GM18858 (cell line): ENCODE measurements at regions not wholly inside any gene's neighbourhood (a gene's known extent, or its start where the extent isn't known, plus 50 kb on each side); places are given as distances from the start of the nearest gene placed in this dataset.
"Not testable (repeated sequence)": the region's sequence is repeated elsewhere in the genome, so short reads cannot be mapped to it uniquely, and the experiment has no call there.

Source experiments
- ATAC-seq: cut with Tn5 transposase; IDR thresholded peaks from one replicate; pipeline ENCODE4 v1.9.1; 2021; ENCODE audit not compliant: unreplicated experiment

DNA sequence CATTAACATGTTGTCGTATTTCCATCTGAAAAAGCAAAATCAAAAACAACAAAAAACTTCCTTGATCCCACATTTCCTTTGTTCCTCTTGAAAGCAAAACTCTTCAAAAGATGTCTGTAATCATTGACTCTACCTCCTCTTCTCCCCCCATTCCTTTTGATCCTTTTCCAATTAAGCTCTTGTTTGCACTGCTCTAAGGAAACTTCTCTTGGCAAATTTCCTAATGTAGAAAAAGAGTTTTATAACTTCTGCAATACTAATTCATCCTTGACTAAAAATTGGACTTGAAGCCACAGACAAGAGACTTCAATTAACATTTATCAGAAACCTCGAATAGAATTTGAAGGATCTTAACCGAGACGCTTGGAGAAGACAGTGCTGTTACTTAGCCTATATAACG lies 317.1 kb upstream of the SEMA3C start:
- no peak for ATAC-seq

DNA sequence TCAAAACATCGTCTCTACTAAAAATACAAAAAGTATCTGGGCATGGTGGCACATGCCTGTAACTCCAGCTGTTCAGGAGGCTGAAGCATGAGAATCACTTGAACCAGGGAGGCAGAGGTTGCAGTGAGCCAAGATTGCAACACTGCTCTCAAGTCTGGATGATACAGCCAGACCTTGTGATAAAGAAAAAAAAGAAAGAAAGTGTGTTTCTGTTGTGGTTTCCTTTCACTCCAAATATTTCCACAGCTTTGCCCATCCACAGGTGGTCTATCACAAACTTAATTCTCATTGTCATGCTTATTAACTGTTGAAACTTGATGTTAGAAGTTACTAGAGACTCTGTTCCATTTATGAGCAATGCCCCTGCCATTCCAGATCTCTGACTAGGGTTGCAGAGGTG lies 316.0 kb upstream of the SEMA3C start:
- no peak for ATAC-seq

- ATAC-seq = no peak
Measured at GRCh38 chr7:81233208-81233940, 314.5 kb upstream of the SEMA3C start.

DNA sequence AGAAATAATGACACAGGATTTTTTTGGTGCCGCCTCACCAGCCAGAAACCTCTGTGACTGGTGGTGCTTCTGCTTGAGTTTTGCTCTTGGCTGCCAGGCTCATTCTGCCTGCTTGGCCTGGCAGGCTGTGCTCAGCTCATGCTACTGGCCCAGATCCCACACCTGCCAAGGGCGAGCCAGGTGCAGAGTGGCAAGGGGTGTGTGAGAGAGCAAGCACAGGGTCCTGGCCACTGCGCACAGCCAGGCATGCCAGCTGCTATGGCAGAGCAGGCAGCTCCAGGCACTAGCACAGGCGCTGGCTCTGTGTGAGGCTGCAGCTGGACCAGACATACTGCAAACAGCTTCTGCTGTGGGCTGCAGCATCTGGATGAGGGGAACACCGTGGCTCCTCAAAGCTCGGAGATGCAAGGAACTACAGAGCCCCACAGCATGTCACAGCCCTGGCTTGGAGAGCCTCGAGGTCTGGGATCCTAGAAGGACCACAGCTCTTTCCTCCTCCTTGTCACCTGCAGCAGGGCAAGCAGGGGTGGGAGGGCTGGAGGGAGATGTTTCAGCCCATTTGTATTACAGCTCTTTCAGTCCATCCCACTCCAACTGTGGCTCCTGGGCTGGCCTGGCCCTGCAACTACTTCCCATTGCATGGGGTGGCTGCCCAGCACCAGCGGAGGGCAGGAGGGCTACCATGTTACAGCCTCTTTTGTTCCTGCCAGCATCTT lies 313.4 kb upstream of the SEMA3C start:
- no peak for ATAC-seq

DNA sequence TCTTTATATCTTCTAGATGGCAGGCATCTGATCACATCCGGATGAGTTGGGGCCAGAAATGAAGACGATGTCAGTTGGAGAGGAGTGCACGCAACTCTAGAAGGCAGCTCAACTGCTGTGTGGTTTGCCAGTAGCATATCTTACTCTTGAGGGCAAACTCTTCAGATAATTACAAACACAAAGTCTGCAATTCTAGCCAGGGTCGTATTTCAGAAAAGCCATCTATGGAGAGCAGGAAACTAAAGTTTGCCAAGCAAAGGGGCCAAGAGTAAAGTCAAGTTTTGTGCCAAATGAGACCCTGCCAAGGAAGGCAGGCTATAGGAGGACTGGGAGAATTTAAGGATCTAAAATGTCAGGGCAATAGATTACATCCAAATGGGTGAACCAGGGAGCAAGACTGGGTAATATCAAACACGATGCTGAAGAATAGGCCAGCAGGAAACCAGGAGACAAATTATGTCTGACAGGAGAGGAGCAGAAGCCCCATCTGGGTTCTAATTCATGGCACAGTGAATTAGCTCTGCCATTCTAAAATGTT lies 312.5 kb upstream of the SEMA3C start:
- ATAC-seq = no peak

GRCh38 chr7:81226234-81226633 lies 307.4 kb upstream of the SEMA3C start:
- no peak for ATAC-seq

- not testable (repeated sequence) for ATAC-seq
Measured at GRCh38 chr7:81222692-81223091, 303.8 kb upstream of the SEMA3C start.

DNA sequence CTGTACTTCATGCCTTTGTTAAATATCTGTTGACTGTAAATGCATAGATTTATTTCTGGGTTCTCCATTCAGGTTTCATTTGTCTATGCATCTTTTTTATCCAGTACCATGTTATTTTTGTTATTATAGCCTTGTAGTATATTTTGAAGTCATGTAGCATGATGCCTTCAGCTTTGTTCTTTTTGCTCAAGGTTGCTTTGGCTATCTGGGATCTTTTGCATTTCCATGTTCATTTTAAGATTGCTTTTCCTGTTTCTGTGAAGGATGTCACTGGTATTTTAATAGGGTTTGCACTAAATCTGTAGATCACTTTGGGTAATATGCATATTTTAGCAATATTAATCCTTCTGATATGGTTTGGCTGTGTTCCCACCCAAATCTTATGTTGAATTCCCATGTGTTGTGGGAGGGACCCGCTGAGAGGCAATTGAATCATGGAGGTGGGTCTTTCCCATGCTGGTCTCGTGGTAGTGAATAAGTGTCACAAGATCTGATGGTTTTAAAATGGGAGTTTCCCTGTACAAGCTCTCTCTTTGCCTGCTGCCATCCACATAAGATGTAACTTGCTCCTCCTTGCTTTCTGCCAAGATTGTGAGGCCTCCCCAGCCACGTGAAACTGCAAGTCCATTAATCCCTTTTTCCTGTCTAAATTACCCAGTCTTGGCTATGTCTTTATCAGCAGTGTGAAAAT lies 302.8 kb upstream of the SEMA3C start:
- ATAC-seq = no peak

DNA sequence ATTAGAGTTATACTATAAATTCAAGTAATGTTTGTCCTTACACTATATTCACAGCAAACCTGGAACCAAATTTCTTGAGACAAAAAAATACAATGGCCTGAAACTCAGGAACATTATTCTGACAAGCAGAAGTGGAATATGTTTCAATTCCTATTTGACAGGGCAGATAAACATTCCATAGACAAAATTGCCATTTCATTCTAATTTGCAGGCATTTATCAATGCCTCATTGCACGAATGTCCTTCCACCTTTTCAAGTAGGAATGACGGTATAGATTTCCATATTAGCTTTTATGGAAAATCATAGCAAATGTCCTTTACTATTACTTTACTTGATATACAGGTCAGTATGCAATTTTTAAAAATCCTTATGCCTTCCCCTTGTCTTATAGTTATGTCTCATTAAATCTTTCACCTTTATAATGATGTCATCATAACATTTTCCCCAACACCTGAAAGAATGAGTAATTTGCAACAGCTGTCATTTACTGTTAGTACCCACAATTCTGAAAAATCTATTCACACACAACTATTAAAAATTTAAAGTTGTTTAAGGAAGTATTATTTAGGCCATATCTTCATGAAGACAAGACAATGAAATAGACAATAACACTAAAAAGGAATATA lies 299.7 kb upstream of the SEMA3C start:
- ATAC-seq = no peak

GRCh38 chr7:81213394-81213793 lies 294.5 kb upstream of the SEMA3C start:
- no peak for ATAC-seq

DNA sequence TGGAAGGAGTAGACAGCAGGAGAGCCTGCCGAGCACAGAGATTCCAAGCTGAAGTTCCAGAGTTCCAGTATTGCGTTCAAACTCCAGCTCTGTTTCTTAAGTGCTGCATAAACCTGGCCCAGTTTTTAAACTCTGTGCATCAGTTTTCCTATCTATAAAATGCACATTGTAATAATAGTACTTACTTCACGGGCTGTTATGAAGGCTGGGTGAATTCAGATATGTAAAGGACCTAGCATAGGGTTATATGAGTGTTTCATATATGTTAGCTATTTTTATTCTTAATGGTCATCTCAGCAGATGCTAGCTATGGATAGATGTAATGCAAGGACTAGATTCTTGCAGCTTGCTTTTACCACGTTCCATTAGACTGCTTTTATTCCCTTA lies 293.1 kb upstream of the SEMA3C start:
- ATAC-seq = no peak

DNA sequence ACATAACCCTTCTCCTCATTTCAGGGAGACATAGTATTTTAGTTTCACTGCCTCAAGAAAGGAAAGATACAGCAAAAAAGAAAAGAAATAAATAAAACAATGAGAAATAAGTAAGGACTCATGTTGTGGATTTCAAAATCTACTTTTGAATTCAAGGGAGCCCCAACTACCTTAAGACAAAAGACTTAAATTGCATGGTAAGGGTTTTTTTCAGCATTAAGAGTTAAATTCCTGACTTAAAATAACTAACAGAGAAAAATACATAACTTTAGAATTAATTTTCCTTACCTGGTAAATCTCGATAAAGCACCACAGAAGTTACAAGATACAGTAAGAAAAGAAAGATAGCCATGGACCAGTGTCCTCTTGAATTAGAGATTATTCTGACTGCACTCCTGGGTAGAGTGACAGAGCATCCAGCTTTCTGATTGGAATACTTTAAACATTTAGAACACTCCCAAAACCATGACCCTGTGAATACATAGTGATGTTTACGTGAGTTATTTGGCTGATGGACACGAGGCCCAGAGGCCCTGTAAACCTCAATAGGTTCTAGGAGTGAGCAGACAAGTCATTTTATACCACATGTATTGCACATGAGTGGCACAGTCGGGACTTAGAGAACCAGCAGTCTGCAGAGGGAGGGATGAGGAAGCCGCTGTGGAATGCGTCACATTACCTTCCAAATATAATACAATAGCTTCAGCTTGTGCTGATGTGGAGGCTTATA lies 292.5 kb upstream of the SEMA3C start:
- no peak for ATAC-seq

- ATAC-seq = no peak
Measured at GRCh38 chr7:81210137-81211064, 291.6 kb upstream of the SEMA3C start.

GRCh38 chr7:81209059-81209458 lies 290.2 kb upstream of the SEMA3C start:
- no peak for ATAC-seq

GRCh38 chr7:81207801-81208200 lies 288.9 kb upstream of the SEMA3C start:
- ATAC-seq = no peak

- no peak for ATAC-seq
Measured at GRCh38 chr7:81206667-81207360, 288.0 kb upstream of the SEMA3C start.

- ATAC-seq = no peak
Measured at GRCh38 chr7:81206217-81206616, 287.4 kb upstream of the SEMA3C start.

- ATAC-seq = no peak
Measured at GRCh38 chr7:81201188-81201587, 282.3 kb upstream of the SEMA3C start.

GRCh38 chr7:81198766-81199165 lies 279.9 kb upstream of the SEMA3C start:
- no peak for ATAC-seq
